Panc1 (cell line): ENCODE measurements at regions not wholly inside any gene's neighbourhood (a gene's known extent, or its start where the extent isn't known, plus 50 kb on each side); places are given as distances from the start of the nearest gene placed in this dataset.

Experiments used
- ATAC-seq: fragments of 200-7000 bp; cut with Tn5 transposase; 2 replicates; pipeline ENCODE4 v1.9.1; 2020; ENCODE audit warnings: mild to moderate bottlenecking, moderate library complexity
- BruUV-seq: library from RNA; stranded (reverse); fragments of 400-500 nt; replicated peaks from 2 replicates; lab custom pipeline; 2021; lab: Mats Ljungman, UMichigan
- CTCF ChIA-PET: fragments of 300-600 bp; sonication (Branson Sonifier 250); formaldehyde crosslinking; loops from one replicate; lab custom pipeline; 2022; ENCODE audit warnings: antibody characterized with exemption; lab: Charles Lee
- POLR2A ChIA-PET: fragments of 300-600 bp; sonication (Branson Sonifier 250); formaldehyde crosslinking; loops from one replicate; lab custom pipeline; 2022; ENCODE audit warnings: antibody characterized with exemption; lab: Charles Lee
- DNase-seq: peaks from one replicate; pipeline ENCODE4 v3.0.0-alpha.2; 2010; ENCODE audit warnings: low read depth, low spot score
- H3K27ac ChIP-seq: 2 replicates; pipeline ENCODE4 v1.5.1; 2011; ENCODE audit warnings: mild to moderate bottlenecking, low read length, inconsistent platforms
- H3K27me3 ChIP-seq: fragments of 200-500 bp; sonication (Bioruptor generic); 2 replicates; pipeline ENCODE4 v1.6.0; 2014; ENCODE audit warnings: low read length, inconsistent platforms; ENCODE audit not compliant: control insufficient read depth, insufficient read depth
- H3K36me3 ChIP-seq: fragments of 200-500 bp; sonication (Bioruptor generic); 2 replicates; pipeline ENCODE4 v1.5.1; 2014; ENCODE audit warnings: inconsistent platforms, mild to moderate bottlenecking, low read length, moderate library complexity; ENCODE audit not compliant: control insufficient read depth, insufficient read depth
- H3K4me1 ChIP-seq: 2 replicates; pipeline ENCODE4 v1.5.1; 2011; ENCODE audit warnings: inconsistent platforms, mild to moderate bottlenecking, low read length, moderate library complexity; ENCODE audit not compliant: control insufficient read depth, insufficient read depth
- H3K4me3 ChIP-seq, 2 experiments: 2 replicates each; pipeline ENCODE4 v1.5.1; 2011 to 2012; ENCODE audit warnings: low read depth in 2 of 2, low read length in 2 of 2, mild to moderate bottlenecking in 2 of 2, inconsistent platforms in 1 of 2, moderate library complexity in 1 of 2
- H3K9me3 ChIP-seq: fragments of 200-500 bp; sonication (Bioruptor generic); 2 replicates; pipeline ENCODE4 v1.5.1; 2014; ENCODE audit warnings: low read depth, mild to moderate bottlenecking, inconsistent platforms, low read length, moderate library complexity; ENCODE audit not compliant: control insufficient read depth, insufficient read depth
- CTCF ChIP-seq: fragments of 450-650 bp; IDR thresholded peaks from 2 replicates; pipeline ENCODE4 v1.5.1; 2017; ENCODE audit warnings: mild to moderate bottlenecking
- POLR2AphosphoS5 ChIP-seq: IDR thresholded peaks from 2 replicates; pipeline ENCODE4 v1.6.1; 2012; ENCODE audit warnings: mild to moderate bottlenecking, low read depth, low read length, moderate library complexity
- REST ChIP-seq, 2 experiments: IDR thresholded peaks; 2 replicates each; pipeline ENCODE4 v1.6.1; 2011 to 2012; ENCODE audit warnings: low read depth in 2 of 2, control low read depth in 1 of 2, low read length in 1 of 2, mild to moderate bottlenecking in 1 of 2, moderate library complexity in 1 of 2; ENCODE audit not compliant: insufficient read depth in 1 of 2
- SIN3A ChIP-seq: IDR thresholded peaks from 2 replicates; pipeline ENCODE4 v1.6.1; 2012; ENCODE audit warnings: low read depth, mild to moderate bottlenecking, low read length, moderate library complexity, borderline replicate concordance; ENCODE audit not compliant: insufficient read depth
- TCF7L2 ChIP-seq: IDR thresholded peaks from 2 replicates; pipeline ENCODE4 v1.6.1; 2011; ENCODE audit warnings: mild to moderate bottlenecking, low read depth, low read length, inconsistent platforms
- in situ Hi-C: cut with HindIII; loops from 2 replicates; pipeline ENCODE4 v1.10.0; 2016; ENCODE audit warnings: low sequenced_read_pairs, low pct_unique_long_range_greater_than_20kb
- intact Hi-C: fragments of 100-400 bp; cut with micrococcal nuclease; formaldehyde crosslinking; loops from one replicate; pipeline ENCODE4 v1.10.0; 2022; ENCODE audit not compliant: unreplicated experiment

DNA sequence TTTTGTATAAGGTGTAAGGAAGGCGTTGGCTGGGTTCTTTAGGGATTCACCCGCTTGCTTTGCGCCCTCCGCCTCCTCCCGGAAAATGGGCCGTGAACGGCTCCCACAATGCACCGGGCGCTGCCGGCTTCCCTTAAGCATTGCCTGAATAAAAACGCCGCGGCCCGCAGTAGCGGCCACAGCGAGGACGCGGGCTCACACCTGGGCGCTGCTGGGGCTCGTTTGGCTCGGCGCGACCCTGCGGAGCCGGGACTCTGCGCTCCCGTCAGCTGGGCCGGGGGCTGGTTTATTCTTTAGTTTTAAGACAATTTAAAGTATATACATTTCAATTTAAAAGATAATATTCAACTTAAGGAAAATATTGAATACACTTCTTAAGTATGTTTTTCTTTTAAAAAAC is 343.5 kb upstream of the RGMA start:
- BruUV-seq = no TSS peak
- DNase-seq (no peak), ATAC-seq (no peak)
- no peaks in the 10 kb centered on the region for H3K9me3 ChIP-seq
- no peak overlapping the region for H3K4me3 ChIP-seq
- POLR2A ChIA-PET = no interaction called here
- H3K27me3 ChIP-seq = no peaks in the 10 kb centered on the region
- CTCF ChIA-PET = no interaction called here
- intact Hi-C loops = no loop called here
- in situ Hi-C loops = no loop called here
- no peaks in the 10 kb centered on the region for H3K36me3 ChIP-seq
- no peaks in the 10 kb centered on the region for H3K4me1 ChIP-seq
- TF ChIP-seq REST (IDR thresholded peaks at IDR 0.05; ENCODE audit: insufficient read depth in 1 of 2, low read depth in 2 of 2, low read length in 1 of 2) (no peak), CTCF (no peak), SIN3A (no peak), TCF7L2 (no peak), POLR2AphosphoS5 (no peak)
- H3K27ac ChIP-seq = no peak overlapping the region

DNA sequence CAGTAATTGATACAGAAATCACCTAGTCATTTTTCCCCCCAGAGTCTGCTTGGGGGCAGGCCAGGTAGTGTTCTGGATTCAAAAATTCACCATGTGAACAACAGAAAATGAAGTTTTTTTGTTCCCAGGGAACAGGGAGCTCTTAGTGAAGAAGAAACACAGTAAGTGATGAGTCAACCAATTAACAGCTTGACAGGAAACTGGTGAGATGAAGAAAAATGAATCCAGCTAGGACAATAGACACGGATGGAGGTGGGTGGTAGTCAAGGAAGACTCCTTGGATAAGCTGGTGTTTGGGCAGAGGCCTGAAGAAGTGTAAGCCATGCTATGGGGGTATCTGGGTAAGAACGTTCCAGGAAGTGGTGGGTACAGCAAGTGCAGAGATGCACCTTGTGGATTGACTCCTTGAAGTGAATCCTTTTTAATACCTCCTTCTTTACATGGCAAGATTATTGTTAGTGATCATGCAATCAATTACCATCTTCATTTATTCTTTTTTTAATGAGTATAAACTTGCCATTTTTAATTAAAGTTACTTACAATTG is 339.9 kb upstream of the RGMA start:
- no peak for TF ChIP-seq REST (IDR thresholded peaks at IDR 0.05; ENCODE audit: insufficient read depth in 1 of 2, low read depth in 2 of 2, low read length in 1 of 2)
- no peak for TF ChIP-seq CTCF
- no peak for TF ChIP-seq POLR2AphosphoS5
- no peak for TF ChIP-seq SIN3A
- no peak for TF ChIP-seq TCF7L2
- ChIA-PET POLR2A (interaction anchor here (0.6 kb wide), 1 partner anchor 498 kb away, joined by 3 read pairs; no protein-coding TSS in a partner anchor), CTCF (no interaction called here)
- no peaks in the 10 kb centered on the region for H3K4me1 ChIP-seq
- no peaks in the 10 kb centered on the region for H3K27me3 ChIP-seq
- DNase-seq (no peak), ATAC-seq (no peak)
- no peak overlapping the region for H3K4me3 ChIP-seq
- in situ Hi-C loops (no loop called here), intact Hi-C loops (no loop called here)
- no TSS peak for BruUV-seq
- no peaks in the 10 kb centered on the region for H3K9me3 ChIP-seq
- H3K36me3 ChIP-seq = no peaks in the 10 kb centered on the region
- no peak overlapping the region for H3K27ac ChIP-seq
